NCI-H748 (cell line): ENCODE measurements at regions not wholly inside any gene's neighbourhood (a gene's known extent, or its start where the extent isn't known, plus 50 kb on each side); places are given as distances from the start of the nearest gene placed in this dataset.
"Not testable (repeated sequence)": the region's sequence is repeated elsewhere in the genome, so short reads cannot be mapped to it uniquely, and the experiment has no call there.

ENCODE experiments used
- DNase-seq: peaks from one replicate; lab custom pipeline; 2025; ENCODE audit not compliant: unreplicated experiment; lab: John Stamatoyannopoulos, UW

- DNase-seq: no peak
These were observed 509.2 kb upstream of the GRM7 start for GRCh38 chr3:6351752-6352151.

GRCh38 chr3:6354653-6355052, 506.3 kb upstream of the GRM7 start:
- no peak for DNase-seq

- DNase-seq: no peak
These were observed 498.5 kb upstream of the GRM7 start for GRCh38 chr3:6362406-6362805.

- DNase-seq: no peak
These were observed 493.7 kb upstream of the GRM7 start for GRCh38 chr3:6367171-6367570.

- peak; percentile 25 for DNase-seq
These were observed 468.8 kb upstream of the GRM7 start for GRCh38 chr3:6392123-6392522.

GRCh38 chr3:6394944-6395343, 466.0 kb upstream of the GRM7 start:
- DNase-seq: no peak

- no peak for DNase-seq
These were observed 464.3 kb upstream of the GRM7 start for GRCh38 chr3:6396631-6397030.

GRCh38 chr3:6402666-6403065, 458.2 kb upstream of the GRM7 start:
- DNase-seq: not testable (repeated sequence)

- DNase-seq: not testable (repeated sequence)
These were observed 454.0 kb upstream of the GRM7 start for GRCh38 chr3:6406923-6407322.

GRCh38 chr3:6416049-6416661, 444.8 kb upstream of the GRM7 start:
- DNase-seq: peak; percentile 31

- DNase-seq: no peak
These were observed 443.7 kb upstream of the GRM7 start for GRCh38 chr3:6417174-6417573.

- DNase-seq: no peak
These were observed 442.4 kb upstream of the GRM7 start for GRCh38 chr3:6418485-6418884.

- DNase-seq: no peak
These were observed 439.1 kb upstream of the GRM7 start for GRCh38 chr3:6421666-6422445.

- no peak for DNase-seq
These were observed 435.6 kb upstream of the GRM7 start for GRCh38 chr3:6425289-6425820.

- not testable (repeated sequence) for DNase-seq
These were observed 432.6 kb upstream of the GRM7 start for GRCh38 chr3:6428276-6428675.

GRCh38 chr3:6435951-6436350, 425.0 kb upstream of the GRM7 start:
- no peak for DNase-seq

- no peak for DNase-seq
These were observed 423.3 kb upstream of the GRM7 start for GRCh38 chr3:6437631-6438030.

GRCh38 chr3:6438031-6438430, 422.9 kb upstream of the GRM7 start:
- no peak for DNase-seq

- peak; percentile 14 for DNase-seq
These were observed 421.7 kb upstream of the GRM7 start for GRCh38 chr3:6439226-6439625.

- DNase-seq: no peak
These were observed 421.1 kb upstream of the GRM7 start for GRCh38 chr3:6439824-6440223.

GRCh38 chr3:6444888-6445658, 415.8 kb upstream of the GRM7 start:
- DNase-seq: no peak
